GM12874 (cell line): ENCODE measurements at regions not wholly inside any gene's neighbourhood (a gene's known extent, or its start where the extent isn't known, plus 50 kb on each side); places are given as distances from the start of the nearest gene placed in this dataset.

Experiments used
- TF ChIP-seq, protein P1 (sequence below): IDR thresholded peaks from 2 replicates; pipeline ENCODE4 v1.5.1; 2011; ENCODE audit warnings: low read depth, mild to moderate bottlenecking, control low read depth, low read length, moderate library complexity; ENCODE audit not compliant: insufficient read depth

- TF ChIP-seq, protein P1, sequence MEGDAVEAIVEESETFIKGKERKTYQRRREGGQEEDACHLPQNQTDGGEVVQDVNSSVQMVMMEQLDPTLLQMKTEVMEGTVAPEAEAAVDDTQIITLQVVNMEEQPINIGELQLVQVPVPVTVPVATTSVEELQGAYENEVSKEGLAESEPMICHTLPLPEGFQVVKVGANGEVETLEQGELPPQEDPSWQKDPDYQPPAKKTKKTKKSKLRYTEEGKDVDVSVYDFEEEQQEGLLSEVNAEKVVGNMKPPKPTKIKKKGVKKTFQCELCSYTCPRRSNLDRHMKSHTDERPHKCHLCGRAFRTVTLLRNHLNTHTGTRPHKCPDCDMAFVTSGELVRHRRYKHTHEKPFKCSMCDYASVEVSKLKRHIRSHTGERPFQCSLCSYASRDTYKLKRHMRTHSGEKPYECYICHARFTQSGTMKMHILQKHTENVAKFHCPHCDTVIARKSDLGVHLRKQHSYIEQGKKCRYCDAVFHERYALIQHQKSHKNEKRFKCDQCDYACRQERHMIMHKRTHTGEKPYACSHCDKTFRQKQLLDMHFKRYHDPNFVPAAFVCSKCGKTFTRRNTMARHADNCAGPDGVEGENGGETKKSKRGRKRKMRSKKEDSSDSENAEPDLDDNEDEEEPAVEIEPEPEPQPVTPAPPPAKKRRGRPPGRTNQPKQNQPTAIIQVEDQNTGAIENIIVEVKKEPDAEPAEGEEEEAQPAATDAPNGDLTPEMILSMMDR = no peak
These were observed 57.4 kb upstream of the ADO start for GRCh38 chr10:62746951-62747729.

- TF ChIP-seq, protein P1 = no peak
These were observed 56.1 kb upstream of the ADO start for GRCh38 chr10:62748386-62748785.

DNA sequence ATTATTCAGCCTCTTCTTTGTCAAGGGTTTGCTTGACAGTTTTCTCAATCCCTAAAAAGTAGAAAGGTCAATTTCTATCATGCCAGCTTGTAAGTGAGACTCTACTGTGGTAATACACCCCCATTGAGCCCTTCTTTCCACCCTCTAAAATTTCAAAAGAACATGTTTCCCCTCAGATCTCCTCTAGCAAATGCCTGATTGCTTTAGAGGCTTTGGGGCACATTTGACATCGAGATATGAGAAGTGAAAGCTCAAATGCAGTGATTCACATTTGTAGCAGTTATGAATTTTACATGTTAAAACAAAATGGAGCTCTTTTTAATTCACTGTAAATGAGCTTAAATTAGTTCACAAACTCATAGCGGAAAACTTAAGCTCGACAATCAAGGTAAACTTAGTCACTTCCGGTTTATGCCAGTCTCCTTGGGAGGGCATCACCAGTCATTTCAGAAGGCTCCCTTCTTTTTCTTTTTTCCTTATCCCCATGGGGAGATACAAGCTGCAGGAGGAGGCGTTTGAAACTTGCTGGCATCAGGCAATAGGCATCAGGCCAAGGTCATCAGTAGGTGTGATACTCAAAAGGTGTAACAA lies 55.3 kb upstream of the ADO start:
- TF ChIP-seq, protein P1 = no peak
